Lower leg skin (tissue), 3 donors: ENCODE measurements at regions not wholly inside any gene's neighbourhood (a gene's known extent, or its start where the extent isn't known, plus 50 kb on each side); places are given as distances from the start of the nearest gene placed in this dataset.
"Not testable (repeated sequence)": the region's sequence is repeated elsewhere in the genome, so short reads cannot be mapped to it uniquely, and the experiment has no call there.

Source experiments
- CTCF ChIP-seq, 3 donors: fragments of 450-650 bp; IDR thresholded peaks; one replicate each; pipeline ENCODE4 v1.5.1; 2016; ENCODE audit warnings: antibody characterized with exemption in 3 of 3, mild to moderate bottlenecking in 3 of 3, moderate library complexity in 2 of 3
- POLR2A ChIP-seq, 2 donors: fragments of 450-650 bp; IDR thresholded peaks; one replicate each; pipeline ENCODE4 v1.6.1; 2016 to 2017; ENCODE audit warnings: antibody characterized with exemption in 2 of 2, mild to moderate bottlenecking in 1 of 2, moderate library complexity in 1 of 2

- not testable (repeated sequence) for TF ChIP-seq CTCF, POLR2A (IDR thresholded peaks at IDR 0.05)
Measured at GRCh38 chr20:29492840-29493239, 1764.6 kb upstream of the DEFB115 start.
